Activated T-helper 2 cell treated with anti-CD3 and anti-CD28 coated beads, Interferon-gamma antibody, Interleukin-2, Interleukin-4, amounts not matched to agents 10 μg/mL and 5 μg/mL and 100 μg/mL, durations not matched to agents 14 hours and 24 hours and 36 hours (primary cell): ENCODE measurements at regions not wholly inside any gene's neighbourhood (a gene's known extent, or its start where the extent isn't known, plus 50 kb on each side); places are given as distances from the start of the nearest gene placed in this dataset.

ENCODE experiments used
- DNase-seq: peaks from one replicate; pipeline ENCODE4 v3.0.0; 2021; ENCODE audit warnings: low spot score
- H3K27ac Mint-ChIP-seq: one replicate; pipeline ENCODE4 v1.8.0; 2021; ENCODE audit warnings: mixed read lengths
- H3K27me3 Mint-ChIP-seq: one replicate; pipeline ENCODE4 v1.8.0; 2021; ENCODE audit warnings: low read depth, mixed read lengths
- H3K36me3 Mint-ChIP-seq: one replicate; pipeline ENCODE4 v1.8.0; 2021; ENCODE audit warnings: low read depth, mixed read lengths
- H3K4me1 Mint-ChIP-seq: one replicate; pipeline ENCODE4 v1.8.0; 2021; ENCODE audit warnings: low read depth, mixed read lengths
- H3K4me3 Mint-ChIP-seq: one replicate; pipeline ENCODE4 v1.8.0; 2021; ENCODE audit warnings: low read depth, mild to moderate bottlenecking, moderate library complexity, mixed read lengths
- H3K9me3 Mint-ChIP-seq: one replicate; pipeline ENCODE4 v1.8.0; 2021; ENCODE audit warnings: mixed read lengths
- intact Hi-C: fragments of 100-400 bp; cut with micrococcal nuclease; formaldehyde crosslinking; loops from one replicate; pipeline ENCODE4 v1.15.1; 2023

GRCh38 chr1:198912046-198912445 is 273.2 kb downstream of the PTPRC start:
- no peak overlapping the region for H3K4me3 Mint-ChIP-seq
- H3K9me3 Mint-ChIP-seq, result peaks cover 7% of the 10 kb centered on the region
- intact Hi-C loops, result no loop called here
- peaks cover 43% of the 10 kb centered on the region for H3K4me1 Mint-ChIP-seq
- H3K27me3 Mint-ChIP-seq, result no peaks in the 10 kb centered on the region
- no peak overlapping the region for H3K27ac Mint-ChIP-seq
- H3K36me3 Mint-ChIP-seq, result peaks cover 53% of the 10 kb centered on the region
- no peak for DNase-seq

DNA sequence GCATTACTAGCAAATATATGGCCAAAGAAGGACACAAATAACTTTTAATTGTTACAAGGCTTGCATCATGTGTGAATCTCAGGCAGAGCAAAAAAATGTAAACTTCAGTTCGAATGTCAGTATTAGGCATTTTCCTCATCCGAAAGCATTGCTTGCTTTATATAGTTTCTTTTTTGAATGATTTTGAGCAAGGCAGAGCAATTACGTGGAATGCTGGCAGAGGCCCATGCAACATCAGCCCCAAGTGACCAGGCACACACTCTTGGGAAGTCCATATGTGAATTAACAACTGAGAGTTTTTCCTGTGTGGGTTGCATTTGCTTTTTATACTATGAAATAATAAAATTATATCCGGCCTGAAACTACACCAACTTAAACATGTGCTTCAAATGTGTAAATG is 274.8 kb downstream of the PTPRC start:
- Mint-ChIP-seq H3K36me3 (peaks cover 65% of the 10 kb centered on the region), H3K9me3 (peaks cover 7% of the 10 kb centered on the region), H3K27ac (no peak overlapping the region), H3K4me3 (no peak overlapping the region), H3K27me3 (no peaks in the 10 kb centered on the region), H3K4me1 (peaks cover 49% of the 10 kb centered on the region)
- no peak for DNase-seq
- intact Hi-C loops, result no loop called here

DNA sequence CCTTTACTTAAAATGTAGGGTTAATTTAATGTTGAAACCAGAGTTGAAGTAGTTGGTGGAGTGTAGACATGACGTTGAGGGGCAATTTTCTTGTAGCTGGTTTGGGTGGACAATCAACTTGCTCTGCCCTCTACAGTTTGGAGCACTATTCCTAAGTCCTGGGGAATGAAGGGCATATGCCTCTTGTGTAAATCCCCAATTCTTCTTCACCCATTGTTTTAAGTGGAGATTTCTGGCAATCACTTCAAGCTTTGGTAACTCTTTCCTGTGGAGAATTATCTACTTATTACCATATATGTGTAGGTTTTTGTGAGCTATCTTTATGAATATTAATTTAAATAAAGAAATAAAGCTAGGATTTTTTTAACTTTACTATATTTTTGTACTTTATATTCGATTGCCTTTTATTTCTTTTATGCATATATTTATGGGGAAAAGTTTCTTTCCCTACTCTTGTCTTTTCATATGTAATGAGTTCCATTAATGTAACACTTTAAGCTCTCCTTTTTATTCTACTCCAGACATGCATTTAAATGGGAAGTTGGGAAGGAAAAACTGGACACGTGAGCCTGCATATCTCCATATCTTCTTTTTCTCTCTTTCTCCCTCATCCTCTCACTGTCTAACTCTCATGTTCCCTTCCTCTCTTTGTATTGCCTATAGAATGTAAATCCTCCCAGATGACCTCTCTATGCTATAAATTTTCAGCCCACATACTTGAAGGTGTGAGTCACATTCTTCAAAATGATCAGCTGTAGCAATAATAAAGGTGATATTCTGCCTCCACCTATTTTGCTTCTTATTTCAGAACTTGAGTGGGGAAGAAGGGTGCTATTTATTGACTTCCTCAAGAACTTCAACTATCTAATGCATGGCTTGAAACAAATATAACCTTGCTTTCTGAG is 276.7 kb downstream of the PTPRC start:
- Mint-ChIP-seq H3K36me3 (peaks cover 72% of the 10 kb centered on the region), H3K27ac (no peak overlapping the region), H3K9me3 (peaks cover 7% of the 10 kb centered on the region), H3K4me3 (no peak overlapping the region), H3K27me3 (no peaks in the 10 kb centered on the region), H3K4me1 (peaks cover 61% of the 10 kb centered on the region)
- intact Hi-C loops, result no loop called here
- no peak for DNase-seq

DNA sequence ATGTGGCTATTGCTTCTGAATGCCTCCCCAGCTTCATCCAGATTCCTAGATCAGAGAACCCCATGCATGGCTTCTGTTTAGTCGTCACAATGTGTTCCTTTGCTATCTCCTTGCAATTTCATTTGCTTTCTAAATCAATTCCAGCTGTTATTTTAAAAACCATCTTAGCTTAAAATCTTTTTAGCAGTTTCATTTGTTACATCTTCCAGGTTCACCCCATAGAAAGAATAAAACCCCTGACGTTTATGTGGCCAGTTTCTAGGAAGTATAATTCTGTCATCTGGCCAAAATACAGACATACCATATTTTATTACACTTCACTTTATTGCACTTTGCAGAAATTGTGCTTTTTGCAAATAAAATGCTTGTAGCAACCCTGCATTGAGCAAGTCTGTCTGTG is 278.4 kb downstream of the PTPRC start:
- Mint-ChIP-seq H3K27me3 (no peaks in the 10 kb centered on the region), H3K4me3 (no peak overlapping the region), H3K36me3 (peaks cover 65% of the 10 kb centered on the region), H3K9me3 (no peaks in the 10 kb centered on the region), H3K27ac (no peak overlapping the region), H3K4me1 (peaks cover 63% of the 10 kb centered on the region)
- intact Hi-C loops, result no loop called here
- no peak for DNase-seq

DNA sequence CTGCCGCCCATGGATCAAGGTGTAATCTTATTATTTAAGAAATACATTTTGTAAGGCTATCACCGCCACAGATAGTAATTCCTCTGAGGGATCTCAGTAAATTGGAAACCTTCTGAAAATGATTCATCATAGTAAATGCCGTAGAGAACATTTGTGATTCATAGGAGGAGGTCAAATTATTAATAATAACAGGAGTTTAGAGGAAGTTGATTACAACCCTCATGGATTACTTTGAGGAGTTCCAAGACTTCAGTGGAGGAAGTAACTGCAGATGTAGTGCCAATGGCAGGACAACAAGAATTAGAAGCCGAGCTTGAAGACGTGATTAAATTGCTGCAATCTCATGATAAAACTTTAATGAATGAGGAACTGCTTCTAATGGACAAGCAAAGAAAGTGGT is 280.1 kb downstream of the PTPRC start:
- Mint-ChIP-seq H3K36me3 (peaks cover 60% of the 10 kb centered on the region), H3K4me1 (peaks cover 68% of the 10 kb centered on the region), H3K27me3 (no peaks in the 10 kb centered on the region), H3K4me3 (no peak overlapping the region), H3K9me3 (no peaks in the 10 kb centered on the region), H3K27ac (peak overlapping the region; percentile 49)
- intact Hi-C loops, result no loop called here
- DNase-seq, result no peak

- H3K27me3 Mint-ChIP-seq, result no peaks in the 10 kb centered on the region
- peak overlapping the region; percentile 55 for H3K4me3 Mint-ChIP-seq
- no peak for DNase-seq
- H3K9me3 Mint-ChIP-seq, result no peaks in the 10 kb centered on the region
- H3K4me1 Mint-ChIP-seq, result peaks cover 72% of the 10 kb centered on the region
- intact Hi-C loops, result loop anchor here (1.0 to 10.0 kb wide), 7 partner anchors 13 to 395 kb away; no protein-coding TSS in a partner anchor
- H3K36me3 Mint-ChIP-seq, result peaks cover 54% of the 10 kb centered on the region
- peak overlapping the region; percentile 87 for H3K27ac Mint-ChIP-seq
These were observed 281.0 kb downstream of the PTPRC start for GRCh38 chr1:198919667-198920398.

DNA sequence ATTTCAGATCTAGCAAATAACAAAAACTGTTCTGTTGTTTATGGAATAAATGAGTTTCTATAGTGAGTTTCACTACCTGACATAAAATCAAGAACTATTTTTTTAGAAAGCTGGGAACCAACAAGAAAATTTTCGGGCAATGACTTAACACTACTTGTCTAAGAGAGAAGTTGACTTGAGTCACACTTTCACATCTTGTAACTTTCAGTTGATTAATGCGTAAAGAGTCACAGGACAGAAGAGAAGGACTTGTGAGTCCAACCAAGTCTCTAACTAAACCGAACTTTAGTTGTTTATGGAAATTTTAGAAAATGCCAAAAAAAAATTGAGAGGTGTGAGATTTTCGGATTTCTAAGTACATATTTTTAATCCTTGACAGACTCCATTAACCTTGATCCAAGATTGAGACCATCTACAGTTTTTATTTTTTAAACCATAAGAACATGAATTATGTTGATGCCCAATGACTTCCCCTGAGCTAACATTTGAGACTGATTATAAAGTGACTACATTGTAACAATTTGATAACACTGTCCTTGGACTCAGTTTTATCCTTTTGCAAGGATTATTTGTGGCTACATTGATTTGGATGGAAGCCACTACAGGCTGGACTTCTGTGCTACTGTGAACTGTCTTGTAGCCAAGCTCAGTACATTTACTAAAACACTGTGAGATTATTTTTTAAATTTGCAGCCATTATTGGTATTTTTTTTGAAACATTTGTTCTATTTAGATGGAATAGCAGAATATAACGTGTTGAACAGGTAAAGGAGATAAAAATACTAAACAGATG is 284.0 kb downstream of the PTPRC start:
- Mint-ChIP-seq H3K4me1 (peaks cover 73% of the 10 kb centered on the region), H3K27me3 (no peaks in the 10 kb centered on the region), H3K9me3 (no peaks in the 10 kb centered on the region), H3K27ac (peak overlapping the region; percentile 71), H3K36me3 (peaks cover 52% of the 10 kb centered on the region), H3K4me3 (peak overlapping the region; percentile 55)
- DNase-seq, result no peak
- intact Hi-C loops, result loop anchor here (1.0 to 10.0 kb wide), 6 partner anchors 12 to 398 kb away; no protein-coding TSS in a partner anchor

GRCh38 chr1:198923993-198924392 is 285.2 kb downstream of the PTPRC start:
- Mint-ChIP-seq H3K27me3 (no peaks in the 10 kb centered on the region), H3K4me1 (peaks cover 68% of the 10 kb centered on the region), H3K9me3 (no peaks in the 10 kb centered on the region), H3K36me3 (peaks cover 40% of the 10 kb centered on the region), H3K4me3 (no peak overlapping the region), H3K27ac (peak overlapping the region; percentile 49)
- intact Hi-C loops, result loop anchor here (5.0 to 10.0 kb wide), 4 partner anchors 149 to 399 kb away; no protein-coding TSS in a partner anchor
- no peak for DNase-seq

GRCh38 chr1:198925567-198925966 is 286.7 kb downstream of the PTPRC start:
- H3K27me3 Mint-ChIP-seq, result no peaks in the 10 kb centered on the region
- H3K9me3 Mint-ChIP-seq, result no peaks in the 10 kb centered on the region
- peak overlapping the region; percentile 33 for H3K27ac Mint-ChIP-seq
- H3K4me1 Mint-ChIP-seq, result peaks cover 64% of the 10 kb centered on the region
- peaks cover 28% of the 10 kb centered on the region for H3K36me3 Mint-ChIP-seq
- DNase-seq, result no peak
- H3K4me3 Mint-ChIP-seq, result no peak overlapping the region
- intact Hi-C loops, result loop anchor here (10.0 kb wide), 2 partner anchors 151 to 401 kb away; no protein-coding TSS in a partner anchor

GRCh38 chr1:198927129-198927528 is 288.3 kb downstream of the PTPRC start:
- intact Hi-C loops, result loop anchor here (10.0 kb wide), 2 partner anchors 152 to 402 kb away; no protein-coding TSS in a partner anchor
- no peak overlapping the region for H3K4me3 Mint-ChIP-seq
- no peak overlapping the region for H3K27ac Mint-ChIP-seq
- H3K36me3 Mint-ChIP-seq, result peaks cover 23% of the 10 kb centered on the region
- H3K27me3 Mint-ChIP-seq, result no peaks in the 10 kb centered on the region
- no peaks in the 10 kb centered on the region for H3K9me3 Mint-ChIP-seq
- peaks cover 56% of the 10 kb centered on the region for H3K4me1 Mint-ChIP-seq
- no peak for DNase-seq

DNA sequence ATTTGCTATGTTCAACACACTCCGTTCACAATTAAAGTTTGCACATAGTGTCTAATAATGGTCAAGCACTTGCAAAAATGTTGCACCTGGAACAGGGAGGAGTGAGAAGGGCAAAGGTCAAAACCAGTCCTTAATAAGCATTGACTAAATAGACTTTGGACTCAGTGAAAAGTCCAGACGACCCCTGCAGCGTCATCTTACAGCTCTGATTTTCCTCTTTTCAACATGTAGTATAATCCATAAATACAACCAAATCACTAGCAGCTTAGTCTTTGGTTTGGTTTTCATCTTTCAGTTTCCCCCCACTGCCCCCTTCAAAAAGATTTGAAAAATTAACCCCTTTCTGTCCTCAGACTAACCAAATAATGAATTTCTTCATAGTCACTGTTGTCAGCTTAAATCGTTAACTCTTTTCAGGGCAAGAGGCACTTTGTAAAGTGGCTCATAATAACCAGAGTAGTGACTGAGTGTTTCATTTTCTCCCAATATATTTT is 290.3 kb downstream of the PTPRC start:
- no peaks in the 10 kb centered on the region for H3K27me3 Mint-ChIP-seq
- peaks cover 53% of the 10 kb centered on the region for H3K4me1 Mint-ChIP-seq
- intact Hi-C loops, result loop anchor here (2.0 to 10.0 kb wide), 3 partner anchors 154 to 762 kb away; no protein-coding TSS in a partner anchor
- peaks cover 28% of the 10 kb centered on the region for H3K36me3 Mint-ChIP-seq
- H3K9me3 Mint-ChIP-seq, result no peaks in the 10 kb centered on the region
- no peak for DNase-seq
- H3K4me3 Mint-ChIP-seq, result peak overlapping the region; percentile 54
- no peak overlapping the region for H3K27ac Mint-ChIP-seq

GRCh38 chr1:198929961-198930599 is 291.2 kb downstream of the PTPRC start:
- DNase-seq, result no peak
- intact Hi-C loops, result loop anchor here (2.0 to 10.0 kb wide), 6 partner anchors 155 to 763 kb away; no protein-coding TSS in a partner anchor
- H3K9me3 Mint-ChIP-seq, result no peaks in the 10 kb centered on the region
- H3K27me3 Mint-ChIP-seq, result no peaks in the 10 kb centered on the region
- H3K36me3 Mint-ChIP-seq, result peaks cover 28% of the 10 kb centered on the region
- peak overlapping the region; percentile 86 for H3K27ac Mint-ChIP-seq
- peak overlapping the region; percentile 82 for H3K4me3 Mint-ChIP-seq
- peaks cover 48% of the 10 kb centered on the region for H3K4me1 Mint-ChIP-seq
